HEK293T (cell line): ENCODE measurements at regions not wholly inside any gene's neighbourhood (a gene's known extent, or its start where the extent isn't known, plus 50 kb on each side); places are given as distances from the start of the nearest gene placed in this dataset.

ENCODE experiments used
- CTCF ChIA-PET: fragments of 350-600 bp; formaldehyde crosslinking; extraction: SDS; loops from one replicate; lab custom pipeline; 2021; ENCODE audit warnings: antibody characterized with exemption, inconsistent platforms; lab: Yijun Ruan, JAX
- POLR2A ChIA-PET: fragments of 350-600 bp; formaldehyde crosslinking; extraction: SDS; loops from one replicate; lab custom pipeline; 2020; ENCODE audit warnings: antibody characterized with exemption, inconsistent platforms; lab: Yijun Ruan, JAX
- DNase-seq: peaks from one replicate; pipeline ENCODE4 v3.0.0; 2012; ENCODE audit warnings: mixed read lengths; ENCODE audit errors: extremely low spot score
- ARNT ChIP-seq: fragments of 450-650 bp; IDR thresholded peaks from 2 replicates; pipeline ENCODE4 v1.6.1; 2017; ENCODE audit warnings: mild to moderate bottlenecking
- BHLHE40 ChIP-seq: fragments of 450-650 bp; IDR thresholded peaks from 2 replicates; pipeline ENCODE4 v1.6.1; 2016; ENCODE audit warnings: mild to moderate bottlenecking, moderate library complexity, borderline replicate concordance
- CTBP1 ChIP-seq: fragments of 450-650 bp; IDR thresholded peaks from 2 replicates; pipeline ENCODE4 v1.6.1; 2016; ENCODE audit warnings: borderline replicate concordance
- ELF4 ChIP-seq: fragments of 450-650 bp; IDR thresholded peaks from 2 replicates; pipeline ENCODE4 v1.6.1; 2017; ENCODE audit warnings: antibody characterized with exemption
- FOXA1 ChIP-seq: fragments of 450-650 bp; IDR thresholded peaks from 2 replicates; pipeline ENCODE4 v1.6.1; 2016; ENCODE audit warnings: mild to moderate bottlenecking
- FOXK2 ChIP-seq: fragments of 450-650 bp; IDR thresholded peaks from 2 replicates; pipeline ENCODE4 v1.6.1; 2016; ENCODE audit warnings: mild to moderate bottlenecking
- FOXM1 ChIP-seq: fragments of 450-650 bp; IDR thresholded peaks from 2 replicates; pipeline ENCODE4 v1.6.1; 2017; ENCODE audit warnings: mild to moderate bottlenecking, borderline replicate concordance
- HDGF ChIP-seq: fragments of 450-650 bp; IDR thresholded peaks from 2 replicates; pipeline ENCODE4 v1.6.1; 2017; ENCODE audit warnings: antibody characterized with exemption, borderline replicate concordance
- L3MBTL2 ChIP-seq: fragments of 450-650 bp; conservative IDR thresholded peaks from 2 replicates; pipeline ENCODE4 v1.6.1; 2016; ENCODE audit warnings: mild to moderate bottlenecking
- LEF1 ChIP-seq: fragments of 450-650 bp; IDR thresholded peaks from 2 replicates; pipeline ENCODE4 v1.6.1; 2017; ENCODE audit warnings: mild to moderate bottlenecking, borderline replicate concordance
- NFRKB ChIP-seq: fragments of 450-650 bp; IDR thresholded peaks from 2 replicates; pipeline ENCODE4 v1.6.1; 2016; ENCODE audit warnings: mild to moderate bottlenecking, moderate library complexity
- SP1 ChIP-seq: fragments of 450-650 bp; IDR thresholded peaks from 2 replicates; pipeline ENCODE4 v1.6.1; 2017
- SUZ12 ChIP-seq: fragments of 450-650 bp; IDR thresholded peaks from 2 replicates; pipeline ENCODE4 v1.6.1; 2016; ENCODE audit warnings: mild to moderate bottlenecking
- TARDBP ChIP-seq: fragments of 450-650 bp; IDR thresholded peaks from 2 replicates; pipeline ENCODE4 v1.6.1; 2016
- ZNF384 ChIP-seq: fragments of 450-650 bp; IDR thresholded peaks from 2 replicates; pipeline ENCODE4 v1.6.1; 2016
- TF ChIP-seq, protein P1 (sequence below): fragments of 450-650 bp; IDR thresholded peaks from 2 replicates; pipeline ENCODE4 v1.6.1; 2016

DNA sequence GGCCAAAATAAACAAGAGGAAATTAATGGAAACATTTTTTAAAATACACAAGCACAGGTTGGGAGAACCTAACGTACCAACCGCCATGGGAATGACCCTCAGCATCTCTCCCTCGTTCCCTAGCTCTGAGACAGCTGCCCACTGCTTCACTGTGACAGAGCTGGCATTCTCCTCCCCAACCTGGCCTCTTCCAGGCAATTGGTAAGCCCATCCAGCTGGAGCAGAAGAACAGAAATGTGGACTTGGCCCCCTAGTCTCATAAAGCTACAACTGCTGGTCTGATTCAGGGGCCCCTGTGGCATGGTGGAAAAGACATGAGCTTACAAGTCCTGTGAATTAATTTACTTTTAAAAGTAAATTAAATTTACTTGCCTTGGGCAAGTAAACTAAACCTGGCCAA lies 245.1 kb downstream of the PTTG2 start:
- ChIA-PET POLR2A (no interaction called here), CTCF (no interaction called here)
- TF ChIP-seq FOXM1 (no peak), BHLHE40 (no peak), LEF1 (no peak), FOXK2 (no peak), SP1 (no peak), FOXA1 (no peak), SUZ12 (no peak), ELF4 (no peak)
- TF ChIP-seq, protein P1, sequence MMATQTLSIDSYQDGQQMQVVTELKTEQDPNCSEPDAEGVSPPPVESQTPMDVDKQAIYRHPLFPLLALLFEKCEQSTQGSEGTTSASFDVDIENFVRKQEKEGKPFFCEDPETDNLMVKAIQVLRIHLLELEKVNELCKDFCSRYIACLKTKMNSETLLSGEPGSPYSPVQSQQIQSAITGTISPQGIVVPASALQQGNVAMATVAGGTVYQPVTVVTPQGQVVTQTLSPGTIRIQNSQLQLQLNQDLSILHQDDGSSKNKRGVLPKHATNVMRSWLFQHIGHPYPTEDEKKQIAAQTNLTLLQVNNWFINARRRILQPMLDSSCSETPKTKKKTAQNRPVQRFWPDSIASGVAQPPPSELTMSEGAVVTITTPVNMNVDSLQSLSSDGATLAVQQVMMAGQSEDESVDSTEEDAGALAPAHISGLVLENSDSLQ = no peak
- DNase-seq = no peak

DNA sequence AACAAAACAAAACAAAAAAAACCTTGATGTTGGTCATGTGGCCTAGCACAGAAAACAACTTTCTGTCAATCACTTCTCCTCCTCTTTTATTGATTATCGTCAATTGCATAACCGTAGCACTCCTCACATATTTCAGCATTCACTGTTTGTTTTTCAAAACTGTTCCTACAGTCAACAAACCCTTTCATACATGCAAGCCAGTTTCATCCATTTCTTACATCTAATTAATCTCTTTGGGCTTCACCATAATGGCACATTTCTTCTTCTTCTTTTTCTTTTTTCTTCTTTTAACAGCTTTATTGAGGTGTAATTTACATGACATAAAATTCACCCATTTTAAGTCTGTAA lies 246.9 kb downstream of the PTTG2 start:
- DNase-seq = no peak
- ChIA-PET POLR2A (no interaction called here), CTCF (no interaction called here)
- TF ChIP-seq L3MBTL2 = no peak
- TF ChIP-seq TARDBP = no peak
- TF ChIP-seq HDGF = no peak
- no peak for TF ChIP-seq FOXM1
- no peak for TF ChIP-seq CTBP1
- TF ChIP-seq FOXA1 = no peak
- no peak for TF ChIP-seq SP1
- TF ChIP-seq FOXK2 = no peak
- no peak for TF ChIP-seq ELF4
- no peak for TF ChIP-seq SUZ12
- no peak for TF ChIP-seq ARNT
- TF ChIP-seq LEF1 = no peak

DNA sequence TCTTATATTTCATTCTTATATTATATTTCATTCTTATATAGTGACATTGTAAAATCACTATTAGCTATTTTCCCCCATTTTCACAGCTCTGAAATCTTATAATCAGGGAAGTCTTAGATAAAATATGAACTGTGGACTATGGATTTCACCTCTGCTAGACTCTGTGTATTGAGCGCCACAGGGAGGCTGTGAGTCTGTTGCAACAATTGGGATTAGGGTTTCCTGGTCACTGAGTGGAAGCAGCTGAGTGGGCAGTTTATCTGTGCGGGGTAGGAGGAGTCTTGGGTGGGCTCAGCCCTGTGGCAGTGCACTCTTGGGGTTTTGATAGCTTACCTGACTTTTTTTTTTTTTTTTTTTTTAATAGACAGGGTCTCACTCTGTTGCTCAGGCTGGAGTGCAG lies 249.5 kb downstream of the PTTG2 start:
- no peak for DNase-seq
- CTCF ChIA-PET = no interaction called here
- POLR2A ChIA-PET = no interaction called here
- TF ChIP-seq FOXK2 (no peak), LEF1 (no peak), ARNT (no peak), ZNF384 (no peak)

DNA sequence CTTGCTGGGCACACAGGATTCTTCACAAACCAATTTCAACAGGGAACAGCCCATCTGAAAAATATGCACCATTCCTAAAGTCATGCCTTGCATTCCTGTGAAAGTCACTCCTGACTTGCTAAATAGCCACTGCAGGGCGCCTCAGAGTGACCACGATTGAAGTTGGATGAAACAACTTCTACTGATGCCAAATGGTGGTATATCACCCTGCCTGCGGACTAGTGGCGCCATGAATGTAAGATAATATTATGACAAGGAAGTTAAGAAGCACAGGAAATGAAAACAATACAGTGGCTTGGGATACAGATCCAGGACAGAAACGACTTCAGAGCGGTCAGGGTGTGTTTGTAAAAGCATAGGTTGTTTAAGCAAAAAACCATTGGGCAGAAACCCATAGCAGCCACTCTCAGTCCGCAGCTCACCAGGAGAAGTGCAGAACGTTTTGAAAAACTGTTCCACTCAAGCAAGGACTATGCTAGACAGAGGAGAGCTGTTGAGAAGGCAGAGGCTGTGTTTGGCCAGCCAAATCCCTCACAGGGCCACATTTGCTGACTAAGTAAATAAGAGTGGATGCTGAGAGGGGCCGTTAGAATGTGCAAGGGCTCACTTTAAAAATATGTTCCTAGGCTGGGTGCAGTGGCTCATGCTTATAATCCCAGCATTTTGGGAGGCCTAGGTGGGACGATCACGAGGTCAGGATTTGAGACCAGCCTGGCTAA lies 250.4 kb downstream of the PTTG2 start:
- DNase-seq = no peak
- CTCF ChIA-PET = no interaction called here
- TF ChIP-seq FOXK2 (no peak), NFRKB (no peak), FOXM1 (no peak), L3MBTL2 (no peak), ELF4 (no peak), SUZ12 (no peak), TARDBP (no peak), ARNT (no peak), CTBP1 (no peak), SP1 (no peak), LEF1 (no peak), HDGF (no peak), ZNF384 (no peak), BHLHE40 (no peak), FOXA1 (no peak)
- TF ChIP-seq, protein P1 = no peak
- POLR2A ChIA-PET = no interaction called here

DNA sequence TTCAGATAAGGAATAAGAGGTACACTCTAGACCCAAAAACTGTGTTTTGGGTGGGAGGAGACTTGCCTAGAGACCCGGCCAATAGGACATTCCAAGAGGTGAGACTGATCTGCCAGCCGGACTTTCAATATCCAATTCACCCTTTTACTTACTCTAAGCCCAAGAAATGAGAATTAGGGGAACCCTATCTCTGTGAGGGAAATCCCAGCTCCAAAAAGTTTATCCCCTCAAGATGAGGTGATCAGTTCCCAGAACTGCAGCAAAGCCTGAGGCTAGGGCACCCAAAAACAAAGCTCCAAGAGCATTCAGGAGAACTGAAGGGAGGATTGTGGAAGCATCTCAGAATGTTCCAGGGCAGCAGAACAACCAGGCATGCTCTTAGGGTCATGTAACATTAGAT lies 251.7 kb downstream of the PTTG2 start:
- DNase-seq = no peak
- ChIA-PET CTCF (no interaction called here), POLR2A (no interaction called here)
- no peak for TF ChIP-seq FOXM1

DNA sequence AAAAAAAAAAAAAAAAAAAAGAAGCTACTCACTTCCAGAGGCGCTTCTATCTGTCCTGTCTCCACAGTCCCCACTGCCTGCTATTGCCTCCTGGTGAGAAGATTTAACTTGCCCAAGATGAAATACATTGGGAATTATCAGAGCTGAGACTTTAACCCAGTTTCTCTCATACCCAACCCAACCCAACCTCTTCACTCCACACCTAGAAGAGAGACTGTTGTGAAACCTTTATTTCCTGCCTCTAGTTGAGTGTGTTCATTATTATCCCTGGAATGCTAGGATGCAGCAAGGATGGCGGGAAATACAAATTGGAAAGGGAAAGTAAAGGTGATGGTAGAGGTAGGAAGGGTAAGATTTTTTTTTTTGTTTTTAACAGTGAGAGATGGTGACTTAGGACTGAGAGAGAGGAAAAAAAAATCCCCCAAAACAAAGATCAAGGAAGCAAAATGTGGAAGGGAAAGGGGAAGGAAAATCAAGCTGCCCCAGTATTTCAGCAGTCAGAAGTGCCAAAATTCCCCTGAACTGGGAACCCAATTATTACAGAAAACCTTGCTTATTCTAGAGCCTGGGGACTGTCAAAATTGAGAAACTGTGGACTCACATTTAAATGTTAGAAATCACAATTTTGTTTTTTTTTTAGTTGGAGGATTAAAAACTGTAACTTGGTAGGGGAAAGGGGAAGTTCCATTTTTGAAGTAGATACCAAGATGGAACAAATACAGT lies 253.0 kb downstream of the PTTG2 start:
- TF ChIP-seq ELF4 = no peak
- no peak for TF ChIP-seq LEF1
- DNase-seq = no peak
- ChIA-PET POLR2A (no interaction called here), CTCF (no interaction called here)

DNA sequence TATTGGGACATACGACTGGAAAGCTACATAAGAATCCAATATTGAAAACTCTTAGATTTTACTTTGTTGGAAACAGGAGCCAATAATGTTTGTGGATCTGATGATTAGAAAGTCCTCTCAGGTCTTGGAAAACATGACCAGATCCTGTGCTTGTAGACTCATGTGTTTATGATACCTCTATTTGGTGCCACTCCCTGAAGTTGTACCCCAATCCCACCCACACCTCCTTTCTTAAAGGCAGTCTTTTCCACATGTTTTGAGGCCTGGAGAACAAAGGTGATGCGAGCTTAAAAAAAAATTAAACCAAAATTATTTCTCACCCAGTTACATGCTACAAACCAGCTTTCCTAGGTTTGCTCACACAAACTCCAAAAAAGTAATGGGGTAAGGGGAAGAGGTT lies 262.7 kb downstream of the PTTG2 start:
- CTCF ChIA-PET = no interaction called here

More for the DNA sequence above, 262.7 kb downstream of the PTTG2 start:
- DNase-seq = no peak
- POLR2A ChIA-PET = no interaction called here
- TF ChIP-seq, protein P1 = no peak
- TF ChIP-seq FOXK2 = no peak
- TF ChIP-seq TARDBP = no peak
